CD4-positive, alpha-beta T cell (primary cell): ENCODE measurements at regions not wholly inside any gene's neighbourhood (a gene's known extent, or its start where the extent isn't known, plus 50 kb on each side); places are given as distances from the start of the nearest gene placed in this dataset.

Experiments used
- ATAC-seq: fragments of 200-7000 bp; cut with Tn5 transposase; one replicate; pipeline ENCODE4 v1.10.0; 2022; ENCODE audit warnings: mild to moderate bottlenecking; ENCODE audit not compliant: poor library complexity
- CTCF ChIA-PET: fragments of 350-600 bp; sonication (Branson Sonifier 250); formaldehyde crosslinking; loops from one replicate; lab custom pipeline; 2021; ENCODE audit warnings: antibody characterized with exemption, inconsistent platforms; lab: Charles Lee
- POLR2A ChIA-PET: fragments of 350-600 bp; sonication (Branson Sonifier 250); formaldehyde crosslinking; loops from one replicate; lab custom pipeline; 2021; ENCODE audit warnings: antibody characterized with exemption, inconsistent platforms; lab: Charles Lee
- DNase-seq, 14 experiments: peaks; one replicate each; pipeline ENCODE4 v3.0.0-alpha.2; 2013 to 2020; ENCODE audit warnings: mixed read lengths in 2 of 14
- H3K27ac ChIP-seq, 2 donors: one replicate each; pipeline versions ENCODE4 v1.5.1 to v1.7.0; 2013; ENCODE audit warnings: low read length in 2 of 2, low read depth in 1 of 2, mild to moderate bottlenecking in 1 of 2
- H3K27me3 ChIP-seq, 2 experiments: 1 replicate in 1 of 2; 2 replicates in 1 of 2; pipeline versions ENCODE4 v1.6.1 to v1.7.0; 2013; ENCODE audit warnings: low read length in 2 of 2, control low read depth in 1 of 2, mild to moderate bottlenecking in 1 of 2, moderate library complexity in 1 of 2; ENCODE audit not compliant: insufficient read depth in 2 of 2, control insufficient read depth in 1 of 2
- H3K36me3 ChIP-seq: one replicate; pipeline ENCODE4 v1.6.1; 2013; ENCODE audit warnings: low read length, control low read depth; ENCODE audit not compliant: insufficient read depth
- H3K4me1 ChIP-seq: one replicate; pipeline ENCODE4 v1.6.1; 2013; ENCODE audit warnings: low read length, control low read depth; ENCODE audit not compliant: insufficient read depth
- H3K4me3 ChIP-seq: one replicate; pipeline ENCODE4 v1.5.1; 2013; ENCODE audit warnings: mild to moderate bottlenecking, low read length, moderate library complexity
- H3K9me3 ChIP-seq, 2 experiments: 1 replicate in 1 of 2; 2 replicates in 1 of 2; pipeline versions ENCODE4 v1.6.1 to v1.7.0; 2013; ENCODE audit warnings: low read length in 2 of 2, mild to moderate bottlenecking in 2 of 2, control low read depth in 1 of 2, moderate library complexity in 1 of 2; ENCODE audit not compliant: control insufficient read depth in 1 of 2, insufficient read depth in 1 of 2
- H3K27ac Mint-ChIP-seq: one replicate; pipeline ENCODE4 v1.8.0; 2020; ENCODE audit warnings: mixed read lengths
- H3K27me3 Mint-ChIP-seq: one replicate; pipeline ENCODE4 v1.8.0; 2021; ENCODE audit warnings: mixed read lengths
- H3K36me3 Mint-ChIP-seq: one replicate; pipeline ENCODE4 v1.8.0; 2021; ENCODE audit warnings: low read depth, mixed read lengths
- H3K4me1 Mint-ChIP-seq: one replicate; pipeline ENCODE4 v1.8.0; 2021; ENCODE audit warnings: low read depth, mixed read lengths
- H3K4me3 Mint-ChIP-seq: one replicate; pipeline ENCODE4 v1.8.0; 2020; ENCODE audit warnings: mild to moderate bottlenecking, mixed read lengths
- H3K9me3 Mint-ChIP-seq: one replicate; pipeline ENCODE4 v1.8.0; 2020; ENCODE audit warnings: mixed read lengths
- CTCF ChIP-seq: fragments of 200-600 bp; IDR thresholded peaks from one replicate; pipeline ENCODE4 v1.8.0; 2022; ENCODE audit warnings: antibody characterized with exemption, mild to moderate bottlenecking
- intact Hi-C, 2 experiments: fragments of 100-400 bp; cut with DNase I in 1 of 2; cut with micrococcal nuclease in 1 of 2; formaldehyde crosslinking; loops; one replicate each; pipeline versions ENCODE4 v1.15.1 to v1.9.0; 2023 to 2025; cut with DNase I, micrococcal nuclease

- TF ChIP-seq CTCF: no peak
- Histone ChIP-seq H3K27me3 (no peaks in the 10 kb centered on the region), H3K27ac (no peak overlapping the region), H3K36me3 (no peaks in the 10 kb centered on the region), H3K4me1 (no peaks in the 10 kb centered on the region), H3K4me3 (no peak overlapping the region), H3K9me3 (no peaks in the 10 kb centered on the region)
- no peaks in the 10 kb centered on the region for H3K36me3 Mint-ChIP-seq
- POLR2A ChIA-PET: no interaction called here
- intact Hi-C loops: no loop called here
- H3K27ac Mint-ChIP-seq: no peak overlapping the region
- DNase-seq: no peak
- no peaks in the 10 kb centered on the region for H3K9me3 Mint-ChIP-seq
- CTCF ChIA-PET: no interaction called here
- H3K4me1 Mint-ChIP-seq: no peaks in the 10 kb centered on the region
- no peaks in the 10 kb centered on the region for H3K27me3 Mint-ChIP-seq
- ATAC-seq: no peak
- no peak overlapping the region for H3K4me3 Mint-ChIP-seq
Measured at GRCh38 chr3:110391640-110392395, 679.8 kb upstream of the NECTIN3 start.

DNA sequence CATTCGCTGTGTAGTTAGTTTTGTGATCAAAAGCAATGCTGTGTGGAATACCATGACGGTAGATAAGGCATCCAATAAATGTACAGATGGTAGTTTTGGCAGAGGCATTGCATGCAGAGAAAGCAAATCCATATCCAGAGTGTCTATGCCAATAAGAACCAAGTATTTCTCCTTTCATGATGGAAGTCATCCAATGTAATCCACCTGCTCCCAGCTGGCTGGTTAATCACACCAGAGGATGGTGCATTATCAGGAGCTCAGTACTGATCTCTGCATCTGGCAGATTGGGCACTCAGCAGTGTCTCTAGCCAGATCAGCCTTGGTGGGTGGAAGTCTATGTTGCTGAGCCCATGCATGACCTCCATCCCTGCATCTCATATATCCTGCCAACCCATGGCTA is 677.7 kb upstream of the NECTIN3 start:
- DNase-seq: no peak
- no peaks in the 10 kb centered on the region for H3K27me3 Mint-ChIP-seq
- Histone ChIP-seq H3K4me3 (no peak overlapping the region), H3K36me3 (no peaks in the 10 kb centered on the region), H3K4me1 (no peaks in the 10 kb centered on the region), H3K27me3 (no peaks in the 10 kb centered on the region), H3K9me3 (no peaks in the 10 kb centered on the region), H3K27ac (no peak overlapping the region)
- H3K36me3 Mint-ChIP-seq: no peaks in the 10 kb centered on the region
- H3K27ac Mint-ChIP-seq: no peak overlapping the region
- no peak for TF ChIP-seq CTCF
- ATAC-seq: no peak
- no peaks in the 10 kb centered on the region for H3K4me1 Mint-ChIP-seq
- H3K9me3 Mint-ChIP-seq: no peaks in the 10 kb centered on the region
- CTCF ChIA-PET: no interaction called here
- no peak overlapping the region for H3K4me3 Mint-ChIP-seq
- POLR2A ChIA-PET: no interaction called here
- intact Hi-C loops: no loop called here

DNA sequence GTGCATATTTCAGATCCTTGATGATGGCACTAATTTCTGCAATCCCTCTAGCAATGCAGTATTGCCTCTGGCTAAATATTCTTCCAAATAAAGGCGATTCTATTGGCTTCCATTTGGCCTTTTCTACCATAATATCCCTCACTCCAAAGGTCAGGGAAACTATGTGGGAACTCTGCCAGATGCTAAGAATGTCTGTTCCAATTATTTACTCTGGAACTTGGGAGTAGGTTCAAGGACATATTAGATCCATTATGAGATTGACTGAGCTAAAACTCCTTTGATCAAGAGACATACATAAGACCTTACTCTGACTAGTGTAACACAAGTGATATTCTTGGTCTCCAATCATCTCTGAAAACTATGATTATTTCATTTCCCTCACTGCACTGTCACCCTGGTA is 674.5 kb upstream of the NECTIN3 start:
- ATAC-seq (no peak), DNase-seq (no peak)
- Histone ChIP-seq H3K4me1 (no peaks in the 10 kb centered on the region), H3K4me3 (no peak overlapping the region), H3K9me3 (peaks cover 0 to 5% of the 10 kb centered on the region in 2 experiments), H3K27me3 (no peaks in the 10 kb centered on the region), H3K27ac (no peak overlapping the region), H3K36me3 (no peaks in the 10 kb centered on the region)
- TF ChIP-seq CTCF: no peak
- intact Hi-C loops: no loop called here
- CTCF ChIA-PET: no interaction called here
- no peaks in the 10 kb centered on the region for H3K27me3 Mint-ChIP-seq
- H3K4me1 Mint-ChIP-seq: no peaks in the 10 kb centered on the region
- H3K4me3 Mint-ChIP-seq: no peak overlapping the region
- H3K9me3 Mint-ChIP-seq: peaks cover 2% of the 10 kb centered on the region
- no peaks in the 10 kb centered on the region for H3K36me3 Mint-ChIP-seq
- POLR2A ChIA-PET: no interaction called here
- H3K27ac Mint-ChIP-seq: no peak overlapping the region
